ENCODE measurements at regions not wholly inside any gene's neighbourhood (a gene's known extent, or its start where the extent isn't known, plus 50 kb on each side); places are given as distances from the start of the nearest gene placed in this dataset.
"Not testable (repeated sequence)": the region's sequence is repeated elsewhere in the genome, so short reads cannot be mapped to it uniquely, and the experiment has no call there.

GRCh38 chr12:124377981-124378509 lies 83.2 kb downstream of the RFLNA start:
- no peak for DNase-seq

- no peak for DNase-seq
These were observed 81.5 kb downstream of the RFLNA start for GRCh38 chr12:124376435-124376834.

- no peak for DNase-seq
These were observed 80.9 kb downstream of the RFLNA start for GRCh38 chr12:124375789-124376175.

- DNase-seq = no peak
These were observed 80.4 kb downstream of the RFLNA start for GRCh38 chr12:124375141-124375788.

GRCh38 chr12:124374567-124374966 lies 79.7 kb downstream of the RFLNA start:
- no peak for DNase-seq

- no peak for DNase-seq
These were observed 79.3 kb downstream of the RFLNA start for GRCh38 chr12:124374147-124374546.

- not testable (repeated sequence) for DNase-seq
These were observed 78.8 kb downstream of the RFLNA start for GRCh38 chr12:124373701-124374100.

GRCh38 chr12:124372831-124373230 lies 77.9 kb downstream of the RFLNA start:
- no peak for DNase-seq

GRCh38 chr12:124371970-124372555 lies 77.2 kb downstream of the RFLNA start:
- DNase-seq = no peak

- DNase-seq = no peak
These were observed 76.5 kb downstream of the RFLNA start for GRCh38 chr12:124371366-124371765.

GRCh38 chr12:124370851-124371250 lies 76.0 kb downstream of the RFLNA start:
- DNase-seq = no peak

- DNase-seq = no peak
These were observed 75.5 kb downstream of the RFLNA start for GRCh38 chr12:124370384-124370783.

- no peak for DNase-seq
These were observed 75.0 kb downstream of the RFLNA start for GRCh38 chr12:124369827-124370378.

GRCh38 chr12:124369055-124369826 lies 74.3 kb downstream of the RFLNA start:
- no peak for DNase-seq

GRCh38 chr12:124368421-124369032 lies 73.6 kb downstream of the RFLNA start:
- no peak for DNase-seq

- DNase-seq = no peak
These were observed 71.0 kb downstream of the RFLNA start for GRCh38 chr12:124365726-124366430.
